GM13977 (cell line): ENCODE measurements at regions not wholly inside any gene's neighbourhood (a gene's known extent, or its start where the extent isn't known, plus 50 kb on each side); places are given as distances from the start of the nearest gene placed in this dataset.

ENCODE experiments used
- DNase-seq: peaks from one replicate; pipeline ENCODE4 v3.0.0; 2012; ENCODE audit warnings: low spot score
- CTCF ChIP-seq: IDR thresholded peaks from 2 replicates; pipeline ENCODE4 v1.5.1; 2012; ENCODE audit warnings: mild to moderate bottlenecking, control low read depth; ENCODE audit not compliant: insufficient read depth; ENCODE audit errors: extremely low read depth, missing control alignments
- in situ Hi-C: fragments of 300-500 bp; cut with MboI; formaldehyde crosslinking; loops from one replicate; pipeline ENCODE4 v1.12.0; 2022; ENCODE audit warnings: low sequenced_read_pairs, low pct_unique_long_range_greater_than_20kb, mixed read lengths, inconsistent platforms; ENCODE audit not compliant: unreplicated experiment

GRCh38 chr7:109109558-109109957 is 539.9 kb downstream of the DNAJB9 start:
- no peak for TF ChIP-seq CTCF
- in situ Hi-C loops: no loop called here
- DNase-seq: no peak

GRCh38 chr7:109111086-109111485 is 541.4 kb downstream of the DNAJB9 start:
- in situ Hi-C loops: no loop called here

GRCh38 chr7:109121599-109122300 is 552.1 kb downstream of the DNAJB9 start:
- TF ChIP-seq CTCF: no peak
- DNase-seq: no peak
- in situ Hi-C loops: no loop called here

More at GRCh38 chr7:109111086-109111485, 541.4 kb downstream of the DNAJB9 start:
- TF ChIP-seq CTCF: no peak
- no peak for DNase-seq

- no peak for DNase-seq
- in situ Hi-C loops: no loop called here
- TF ChIP-seq CTCF: no peak
These were observed 555.3 kb downstream of the DNAJB9 start for GRCh38 chr7:109125001-109125400.

GRCh38 chr7:109126404-109127050 is 556.9 kb downstream of the DNAJB9 start:
- in situ Hi-C loops: no loop called here
- TF ChIP-seq CTCF: no peak
- DNase-seq: no peak

GRCh38 chr7:109127145-109127544 is 557.5 kb downstream of the DNAJB9 start:
- in situ Hi-C loops: no loop called here
- DNase-seq: no peak
- no peak for TF ChIP-seq CTCF
